GM23338 (cell line): ENCODE measurements at regions not wholly inside any gene's neighbourhood (a gene's known extent, or its start where the extent isn't known, plus 50 kb on each side); places are given as distances from the start of the nearest gene placed in this dataset.

ENCODE experiments used
- ATAC-seq: fragments of 200-7000 bp; cut with Tn5 transposase; 3 replicates; pipeline ENCODE4 v1.9.1; 2020
- DNase-seq: peaks from one replicate; pipeline ENCODE4 v3.0.0-alpha.2; 2015; ENCODE audit warnings: low spot score
- H2AFZ ChIP-seq: fragments of 200-600 bp; sonication (generic); 2 replicates; pipeline ENCODE4 v1.8.0; 2016; ENCODE audit warnings: antibody characterized with exemption, mild to moderate bottlenecking, moderate library complexity
- H3F3A ChIP-seq: fragments of 200-600 bp; sonication (generic); replicated peaks from 2 replicates; pipeline ENCODE4 v1.8.0; 2017; ENCODE audit warnings: antibody characterized with exemption, mixed run types, low read depth
- H3K27ac ChIP-seq: fragments of 200-600 bp; sonication (generic); 2 replicates; pipeline ENCODE4 v1.6.1; 2016; ENCODE audit warnings: low read depth
- H3K27me3 ChIP-seq: fragments of 200-600 bp; sonication (generic); 2 replicates; pipeline ENCODE4 v1.8.0; 2016; ENCODE audit warnings: mild to moderate bottlenecking, mixed run types, moderate library complexity; ENCODE audit not compliant: insufficient read depth
- H3K36me3 ChIP-seq: fragments of 200-600 bp; sonication (generic); 2 replicates; pipeline ENCODE4 v1.8.0; 2016; ENCODE audit warnings: mild to moderate bottlenecking; ENCODE audit not compliant: insufficient read depth
- H3K4me1 ChIP-seq: fragments of 200-600 bp; sonication (generic); 2 replicates; pipeline ENCODE4 v1.8.0; 2016; ENCODE audit warnings: mild to moderate bottlenecking, moderate library complexity; ENCODE audit not compliant: insufficient read depth
- H3K4me2 ChIP-seq: fragments of 200-600 bp; sonication (generic); 2 replicates; pipeline ENCODE4 v1.7.1; 2017; ENCODE audit warnings: mixed run types
- H3K4me3 ChIP-seq: fragments of 200-600 bp; sonication (generic); 2 replicates; pipeline ENCODE4 v1.6.1; 2016; ENCODE audit warnings: mixed run types
- H3K79me2 ChIP-seq: fragments of 200-600 bp; sonication (generic); replicated peaks from 2 replicates; pipeline ENCODE4 v1.8.0; 2017; ENCODE audit warnings: mild to moderate bottlenecking; ENCODE audit not compliant: insufficient read depth
- H3K9me2 ChIP-seq: fragments of 200-600 bp; sonication (generic); 2 replicates; pipeline ENCODE4 v1.8.0; 2017; ENCODE audit not compliant: insufficient read depth
- H4K20me1 ChIP-seq: fragments of 200-600 bp; sonication (generic); replicated peaks from 2 replicates; pipeline ENCODE4 v1.8.0; 2017; ENCODE audit warnings: mild to moderate bottlenecking; ENCODE audit not compliant: insufficient read depth
- H3K27ac Mint-ChIP-seq: 2 replicates; pipeline ENCODE4 v1.8.0; 2020; ENCODE audit warnings: inconsistent platforms, mild to moderate bottlenecking, moderate library complexity, mixed read lengths
- H3K27me3 Mint-ChIP-seq: 3 replicates; pipeline ENCODE4 v1.8.0; 2022; ENCODE audit warnings: low read depth, mild to moderate bottlenecking, moderate library complexity, mixed read lengths, inconsistent platforms; ENCODE audit not compliant: insufficient read depth, poor library complexity
- H3K36me3 Mint-ChIP-seq: 3 replicates; pipeline ENCODE4 v1.8.0; 2021; ENCODE audit warnings: low read depth, mild to moderate bottlenecking, inconsistent platforms, moderate library complexity, mixed read lengths
- H3K4me1 Mint-ChIP-seq: 3 replicates; pipeline ENCODE4 v1.8.0; 2020; ENCODE audit warnings: mild to moderate bottlenecking, inconsistent platforms, mixed read lengths
- H3K4me3 Mint-ChIP-seq: 3 replicates; pipeline ENCODE4 v1.8.0; 2021; ENCODE audit warnings: moderate library complexity, mild to moderate bottlenecking, inconsistent platforms, mixed read lengths
- H3K9me3 Mint-ChIP-seq: 3 replicates; pipeline ENCODE4 v1.8.0; 2020; ENCODE audit warnings: moderate library complexity, mild to moderate bottlenecking, inconsistent platforms, mixed read lengths
- CTCF ChIP-seq, 2 experiments: fragments of 200-600 bp in 1 of 2; sonication (generic) in 1 of 2; conservative IDR thresholded peaks; 2 replicates each; pipeline versions ENCODE4 v1.5.1 to v1.6.1; 2016 to 2017; ENCODE audit warnings: antibody characterized with exemption in 2 of 2, low read depth in 2 of 2, mild to moderate bottlenecking in 2 of 2, moderate library complexity in 1 of 2
- ETS1 ChIP-seq: IDR thresholded peaks from 2 replicates; pipeline ENCODE4 v1.6.1; 2016; ENCODE audit warnings: antibody characterized with exemption
- EZH2 ChIP-seq: fragments of 200-600 bp; sonication (generic); IDR thresholded peaks from one replicate; pipeline ENCODE4 v1.8.0; 2017; ENCODE audit warnings: antibody characterized with exemption, mild to moderate bottlenecking, low read depth; ENCODE audit not compliant: unreplicated experiment
- JUNB ChIP-seq: IDR thresholded peaks from one replicate; pipeline ENCODE4 v1.6.1; 2016; ENCODE audit warnings: antibody characterized with exemption; ENCODE audit not compliant: unreplicated experiment
- NANOG ChIP-seq: IDR thresholded peaks from 2 replicates; pipeline ENCODE4 v1.6.1; 2016; ENCODE audit warnings: antibody characterized with exemption, borderline replicate concordance
- REST ChIP-seq: IDR thresholded peaks from one replicate; pipeline ENCODE4 v1.6.1; 2018; ENCODE audit warnings: antibody characterized with exemption; ENCODE audit not compliant: unreplicated experiment
- ZNF114 ChIP-seq: fragments of 250-450 bp; sonication (Bioruptor Pico); IDR thresholded peaks from 2 replicates; pipeline ENCODE4 v1.5.0; 2020; ENCODE audit warnings: mild to moderate bottlenecking, moderate library complexity
- ZNF462 ChIP-seq: fragments of 250-450 bp; sonication (Bioruptor Pico); IDR thresholded peaks from 2 replicates; pipeline ENCODE4 v1.5.0; 2020; ENCODE audit warnings: mild to moderate bottlenecking, moderate library complexity

GRCh38 chr19:29442094-29442493 lies 83.7 kb upstream of the VSTM2B start (continued):
- no peak for TF ChIP-seq ZNF462 (CRISPR knock-in tag)
- no peak for TF ChIP-seq ZNF114 (CRISPR knock-in tag)
- no peak for TF ChIP-seq CTCF (conservative IDR thresholded peaks at IDR 0.05; ENCODE audit: low read depth in 2 of 2)

- no peak overlapping the region for H3K4me3 Mint-ChIP-seq
- peaks cover 9% of the 10 kb centered on the region for H3K27me3 Mint-ChIP-seq
- no peaks in the 10 kb centered on the region for H3K4me1 Mint-ChIP-seq
- no peak overlapping the region for H3K4me2 ChIP-seq
- no peak overlapping the region for H3K27ac Mint-ChIP-seq
- no peak overlapping the region for H2AFZ ChIP-seq
- H3K36me3 ChIP-seq: no peaks in the 10 kb centered on the region
- no peak overlapping the region for H3K4me3 ChIP-seq
- peaks cover 8% of the 10 kb centered on the region for H3K36me3 Mint-ChIP-seq
- H3F3A ChIP-seq: no peaks in the 10 kb centered on the region
- H3K27me3 ChIP-seq: no peaks in the 10 kb centered on the region
- H3K4me1 ChIP-seq: no peaks in the 10 kb centered on the region
- H3K9me2 ChIP-seq: no peaks in the 10 kb centered on the region; the same call in 1 of the 2 replicates
- H3K9me3 Mint-ChIP-seq: peaks cover 27% of the 10 kb centered on the region
- H4K20me1 ChIP-seq: no peaks in the 10 kb centered on the region
- DNase-seq (no peak), ATAC-seq (no peak)
- no peaks in the 10 kb centered on the region for H3K79me2 ChIP-seq
- H3K27ac ChIP-seq: no peak overlapping the region
- no peak for TF ChIP-seq EZH2
- no peak for TF ChIP-seq JUNB
- no peak for TF ChIP-seq REST
- TF ChIP-seq ZNF114 (CRISPR knock-in tag): no peak
- no peak for TF ChIP-seq ETS1
- no peak for TF ChIP-seq NANOG
Measured at GRCh38 chr19:29442910-29443309, 82.9 kb upstream of the VSTM2B start.
